Sigmoid colon (tissue), 4 donors: ENCODE measurements at regions not wholly inside any gene's neighbourhood (a gene's known extent, or its start where the extent isn't known, plus 50 kb on each side); places are given as distances from the start of the nearest gene placed in this dataset.

Experiments used
- POLR2A ChIP-seq, 2 donors: fragments of 450-650 bp; IDR thresholded peaks; one replicate each; pipeline ENCODE4 v1.6.1; 2016; ENCODE audit warnings: antibody characterized with exemption in 2 of 2, mild to moderate bottlenecking in 2 of 2, moderate library complexity in 2 of 2
- POLR2AphosphoS5 ChIP-seq, 4 donors: sonication (generic); formaldehyde crosslinking; IDR thresholded peaks; one replicate each; pipeline ENCODE4 v1.6.1; 2017; ENCODE audit warnings: antibody characterized with exemption in 4 of 4
- TF ChIP-seq, protein P1 (sequence below), 4 experiments: fragments of 450-650 bp in 3 of 4; fragments of 200-600 bp in 1 of 4; IDR thresholded peaks; one replicate each; pipeline ENCODE4 v1.5.1; 2016 to 2019; ENCODE audit warnings: antibody characterized with exemption in 4 of 4, mild to moderate bottlenecking in 3 of 4, moderate library complexity in 2 of 4

- TF ChIP-seq POLR2AphosphoS5 (IDR thresholded peaks at IDR 0.05) = no peak
- TF ChIP-seq, protein P1, sequence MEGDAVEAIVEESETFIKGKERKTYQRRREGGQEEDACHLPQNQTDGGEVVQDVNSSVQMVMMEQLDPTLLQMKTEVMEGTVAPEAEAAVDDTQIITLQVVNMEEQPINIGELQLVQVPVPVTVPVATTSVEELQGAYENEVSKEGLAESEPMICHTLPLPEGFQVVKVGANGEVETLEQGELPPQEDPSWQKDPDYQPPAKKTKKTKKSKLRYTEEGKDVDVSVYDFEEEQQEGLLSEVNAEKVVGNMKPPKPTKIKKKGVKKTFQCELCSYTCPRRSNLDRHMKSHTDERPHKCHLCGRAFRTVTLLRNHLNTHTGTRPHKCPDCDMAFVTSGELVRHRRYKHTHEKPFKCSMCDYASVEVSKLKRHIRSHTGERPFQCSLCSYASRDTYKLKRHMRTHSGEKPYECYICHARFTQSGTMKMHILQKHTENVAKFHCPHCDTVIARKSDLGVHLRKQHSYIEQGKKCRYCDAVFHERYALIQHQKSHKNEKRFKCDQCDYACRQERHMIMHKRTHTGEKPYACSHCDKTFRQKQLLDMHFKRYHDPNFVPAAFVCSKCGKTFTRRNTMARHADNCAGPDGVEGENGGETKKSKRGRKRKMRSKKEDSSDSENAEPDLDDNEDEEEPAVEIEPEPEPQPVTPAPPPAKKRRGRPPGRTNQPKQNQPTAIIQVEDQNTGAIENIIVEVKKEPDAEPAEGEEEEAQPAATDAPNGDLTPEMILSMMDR (IDR thresholded peaks at IDR 0.05) = no peak
- TF ChIP-seq POLR2A (IDR thresholded peaks at IDR 0.05) = no peak
Measured at GRCh38 chr21:23003951-23004350, 2005.7 kb downstream of the NCAM2 start.
